B cell (primary cell): ENCODE measurements at regions not wholly inside any gene's neighbourhood (a gene's known extent, or its start where the extent isn't known, plus 50 kb on each side); places are given as distances from the start of the nearest gene placed in this dataset.
"Not testable (repeated sequence)": the region's sequence is repeated elsewhere in the genome, so short reads cannot be mapped to it uniquely, and the experiment has no call there.

Source experiments
- ATAC-seq: fragments of 200-7000 bp; cut with Tn5 transposase; one replicate; pipeline ENCODE4 v1.10.0; 2021; ENCODE audit warnings: low read depth, mild to moderate bottlenecking, moderate number of reproducible peaks, moderate library complexity
- CTCF ChIA-PET: fragments of 350-600 bp; sonication (Branson Sonifier 250); formaldehyde crosslinking; loops from one replicate; lab custom pipeline; 2021; ENCODE audit warnings: antibody characterized with exemption, inconsistent platforms; lab: Charles Lee
- POLR2A ChIA-PET: fragments of 350-600 bp; sonication (Branson Sonifier 250); formaldehyde crosslinking; loops from one replicate; lab custom pipeline; 2021; ENCODE audit warnings: antibody characterized with exemption; lab: Charles Lee
- DNase-seq: peaks from one replicate; pipeline ENCODE4 v3.0.0; 2013
- H2AFZ ChIP-seq: 2 replicates; pipeline ENCODE4 v1.6.1; 2012; ENCODE audit warnings: mild to moderate bottlenecking, low read depth, low read length; ENCODE audit not compliant: insufficient read depth, poor library complexity, severe bottlenecking
- H3K27ac ChIP-seq, 2 donors: 1 replicate in 1 of 2; 2 replicates in 1 of 2; pipeline ENCODE4 v1.5.1; 2012 to 2013; ENCODE audit warnings: low read length in 2 of 2, mild to moderate bottlenecking in 2 of 2, moderate library complexity in 1 of 2
- H3K27me3 ChIP-seq, 4 experiments: fragments of 200-600 bp in 1 of 4; sonication (generic) in 1 of 4; replicated peaks in 1 of 4; 1 replicate in 2 of 4; 2 replicates in 2 of 4; pipeline versions ENCODE4 v1.6.1 to v1.7.0; 2013 to 2016; ENCODE audit warnings: low read length in 3 of 4, mild to moderate bottlenecking in 2 of 4, mixed read lengths in 1 of 4, moderate library complexity in 1 of 4; ENCODE audit not compliant: insufficient read depth in 4 of 4, control insufficient read depth in 3 of 4; ENCODE audit errors: control extremely low read depth in 1 of 4
- H3K36me3 ChIP-seq, 2 experiments: replicated peaks in 1 of 2; 1 replicate in 1 of 2; 2 replicates in 1 of 2; pipeline versions ENCODE4 v1.6.1 to v1.7.1; 2013; ENCODE audit warnings: low read length in 1 of 2; ENCODE audit not compliant: insufficient read depth in 2 of 2, control insufficient read depth in 1 of 2; ENCODE audit errors: control extremely low read depth in 1 of 2, extremely low read depth in 1 of 2
- H3K4me1 ChIP-seq, 2 donors: fragments of 200-600 bp in 1 of 2; sonication (generic) in 1 of 2; 1 replicate in 1 of 2; 2 replicates in 1 of 2; pipeline versions ENCODE4 v1.5.1 to v1.6.1; 2013 to 2017; ENCODE audit warnings: low read length in 2 of 2; ENCODE audit not compliant: control insufficient read depth in 2 of 2, insufficient read depth in 2 of 2
- H3K4me2 ChIP-seq: replicated peaks from 2 replicates; pipeline ENCODE3; 2012; ENCODE audit warnings: mild to moderate bottlenecking, low read depth, low read length; ENCODE audit not compliant: poor library complexity, severe bottlenecking
- H3K4me3 ChIP-seq, 5 experiments: fragments of 200-600 bp in 1 of 5; sonication (generic) in 1 of 5; 1 replicate in 3 of 5; 2 replicates in 2 of 5; pipeline versions ENCODE4 v1.5.1 to v1.7.0; 2011 to 2016; ENCODE audit warnings: low read length in 4 of 5, mild to moderate bottlenecking in 4 of 5, low read depth in 2 of 5, control low read depth in 1 of 5, moderate library complexity in 1 of 5; ENCODE audit not compliant: insufficient read depth in 1 of 5; ENCODE audit errors: control extremely low read depth in 1 of 5, extremely low read depth in 1 of 5
- H3K79me2 ChIP-seq: fragments of 200-600 bp; sonication (generic); one replicate; pipeline ENCODE4 v1.6.0; 2016; ENCODE audit warnings: low read length; ENCODE audit not compliant: control insufficient read depth, insufficient read depth
- H3K9ac ChIP-seq: fragments of 200-600 bp; sonication (generic); 2 replicates; pipeline ENCODE4 v1.6.1; 2017; ENCODE audit warnings: mild to moderate bottlenecking, low read length, moderate library complexity
- H3K9me3 ChIP-seq, 3 donors: one replicate each; pipeline versions ENCODE4 v1.6.1 to v1.7.1; 2013; ENCODE audit warnings: low read length in 2 of 3; ENCODE audit not compliant: control insufficient read depth in 2 of 3, insufficient read depth in 1 of 3; ENCODE audit errors: control extremely low read depth in 1 of 3
- H4K20me1 ChIP-seq: 2 replicates; pipeline ENCODE4 v1.6.0; 2012; ENCODE audit warnings: mild to moderate bottlenecking, low read length; ENCODE audit not compliant: insufficient read depth, control insufficient read depth, poor library complexity, severe bottlenecking
- H3K27ac Mint-ChIP-seq: one replicate; pipeline ENCODE4 v1.8.0; 2021; ENCODE audit warnings: mixed read lengths
- H3K27me3 Mint-ChIP-seq: one replicate; pipeline ENCODE4 v1.8.0; 2021; ENCODE audit warnings: mixed read lengths
- H3K4me1 Mint-ChIP-seq: one replicate; pipeline ENCODE4 v1.8.0; 2021; ENCODE audit warnings: mixed read lengths
- H3K4me3 Mint-ChIP-seq: one replicate; pipeline ENCODE4 v1.8.0; 2021; ENCODE audit warnings: mixed read lengths
- H3K9me3 Mint-ChIP-seq: one replicate; pipeline ENCODE4 v1.8.0; 2022; ENCODE audit warnings: mixed read lengths; ENCODE audit not compliant: insufficient read depth
- EZH2 ChIP-seq: IDR thresholded peaks from 2 replicates; pipeline ENCODE4 v1.6.1; 2012; ENCODE audit warnings: borderline replicate concordance, low read depth, mild to moderate bottlenecking, moderate library complexity, low read length; ENCODE audit not compliant: insufficient read depth, poor library complexity, severe bottlenecking
- WGBS: methylation state at CpG from one replicate; pipeline ENCODE4 v1.1.5; 2013; ENCODE audit warnings: missing lambda C conversion rate; ENCODE audit not compliant: insufficient coverage; 5-methylcytosine and 5-hydroxymethylcytosine counted together
- intact Hi-C: fragments of 100-400 bp; cut with micrococcal nuclease; formaldehyde crosslinking; loops from one replicate; pipeline ENCODE4 v1.10.0; 2022
- TF ChIP-seq, protein P1 (sequence below): fragments of 200-600 bp; IDR thresholded peaks from one replicate; pipeline ENCODE4 v1.8.0; 2022; ENCODE audit warnings: antibody characterized with exemption, mild to moderate bottlenecking

DNA sequence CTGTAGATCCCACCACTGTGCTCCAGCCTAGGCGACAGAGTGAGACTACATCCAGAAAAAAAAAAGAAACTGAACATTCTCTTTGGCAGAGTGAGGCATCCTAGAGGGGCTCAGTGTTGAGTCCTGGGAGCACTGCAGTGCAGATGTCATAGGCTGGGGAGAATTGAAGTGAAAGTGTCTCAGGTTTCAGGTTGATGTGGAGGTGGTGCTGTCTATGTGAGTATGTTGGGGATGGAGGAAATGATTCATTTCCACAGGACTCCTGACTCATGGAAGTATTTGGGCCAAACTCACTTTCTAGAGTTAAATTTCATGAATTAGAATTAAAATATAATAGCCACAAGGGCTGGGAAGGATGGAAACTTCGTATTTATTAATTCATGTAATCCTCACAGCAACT is 134.4 kb upstream of the TSC22D1 start:
- WGBS, result no CpG with 5 or more reads among the region's 2 CpGs
- Histone ChIP-seq H3K27me3 (no peaks in the 10 kb centered on the region), H3K9me3 (no peaks in the 10 kb centered on the region), H3K27ac (no peak overlapping the region), H3K9ac (no peak overlapping the region), H3K4me1 (no peaks in the 10 kb centered on the region), H3K36me3 (no peaks in the 10 kb centered on the region), H3K79me2 (no peaks in the 10 kb centered on the region), H3K4me2 (no peak overlapping the region), H4K20me1 (no peaks in the 10 kb centered on the region), H2AFZ (no peak overlapping the region), H3K4me3 (no peak overlapping the region)
- Mint-ChIP-seq H3K4me1 (no peaks in the 10 kb centered on the region), H3K27ac (no peak overlapping the region), H3K9me3 (no peaks in the 10 kb centered on the region), H3K27me3 (no peaks in the 10 kb centered on the region), H3K4me3 (no peak overlapping the region)
- POLR2A ChIA-PET, result no interaction called here
- intact Hi-C loops, result no loop called here
- CTCF ChIA-PET, result no interaction called here
- DNase-seq (no peak), ATAC-seq (no peak)
- no peak for TF ChIP-seq EZH2
- TF ChIP-seq, protein P1, sequence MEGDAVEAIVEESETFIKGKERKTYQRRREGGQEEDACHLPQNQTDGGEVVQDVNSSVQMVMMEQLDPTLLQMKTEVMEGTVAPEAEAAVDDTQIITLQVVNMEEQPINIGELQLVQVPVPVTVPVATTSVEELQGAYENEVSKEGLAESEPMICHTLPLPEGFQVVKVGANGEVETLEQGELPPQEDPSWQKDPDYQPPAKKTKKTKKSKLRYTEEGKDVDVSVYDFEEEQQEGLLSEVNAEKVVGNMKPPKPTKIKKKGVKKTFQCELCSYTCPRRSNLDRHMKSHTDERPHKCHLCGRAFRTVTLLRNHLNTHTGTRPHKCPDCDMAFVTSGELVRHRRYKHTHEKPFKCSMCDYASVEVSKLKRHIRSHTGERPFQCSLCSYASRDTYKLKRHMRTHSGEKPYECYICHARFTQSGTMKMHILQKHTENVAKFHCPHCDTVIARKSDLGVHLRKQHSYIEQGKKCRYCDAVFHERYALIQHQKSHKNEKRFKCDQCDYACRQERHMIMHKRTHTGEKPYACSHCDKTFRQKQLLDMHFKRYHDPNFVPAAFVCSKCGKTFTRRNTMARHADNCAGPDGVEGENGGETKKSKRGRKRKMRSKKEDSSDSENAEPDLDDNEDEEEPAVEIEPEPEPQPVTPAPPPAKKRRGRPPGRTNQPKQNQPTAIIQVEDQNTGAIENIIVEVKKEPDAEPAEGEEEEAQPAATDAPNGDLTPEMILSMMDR, result no peak

DNA sequence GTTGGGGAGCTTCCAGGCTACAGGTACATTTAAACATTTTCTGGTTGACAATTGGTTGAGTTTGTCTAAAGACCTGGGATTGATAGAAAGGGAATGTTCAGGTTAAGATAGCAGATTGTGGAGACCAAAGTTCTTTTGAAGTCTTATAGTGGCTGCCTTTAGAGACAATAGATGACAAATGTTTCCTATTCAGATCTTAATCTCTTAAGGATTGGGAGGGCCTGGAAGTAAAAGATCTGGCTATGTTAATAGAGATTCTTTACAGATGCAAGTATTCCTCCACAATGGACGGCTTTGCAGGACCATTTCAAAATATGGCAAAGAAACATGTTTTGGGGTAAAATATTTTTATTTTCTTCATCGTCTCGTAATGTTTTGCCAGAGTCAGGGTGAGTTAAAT is 128.7 kb upstream of the TSC22D1 start:
- H3K27me3 Mint-ChIP-seq, H3K36me3 ChIP-seq, H3K27ac ChIP-seq, H4K20me1 ChIP-seq, ATAC-seq, CTCF ChIA-PET, H3K9me3 ChIP-seq, H3K4me3 ChIP-seq, H3K9ac ChIP-seq, intact Hi-C loops, H3K4me3 Mint-ChIP-seq, H2AFZ ChIP-seq, H3K4me1 Mint-ChIP-seq, H3K79me2 ChIP-seq, POLR2A ChIA-PET, DNase-seq, H3K27ac Mint-ChIP-seq, H3K27me3 ChIP-seq, H3K9me3 Mint-ChIP-seq, H3K4me2 ChIP-seq, H3K4me1 ChIP-seq: not testable (repeated sequence)
- 100% methylated on average over 2 of the region's 3 CpGs for WGBS
